ENCODE measurements at regions not wholly inside any gene's neighbourhood (a gene's known extent, or its start where the extent isn't known, plus 50 kb on each side); places are given as distances from the start of the nearest gene placed in this dataset.
A peak's percentile ranks its signal among the peaks of the same experiment; 100 is the strongest.

DNA sequence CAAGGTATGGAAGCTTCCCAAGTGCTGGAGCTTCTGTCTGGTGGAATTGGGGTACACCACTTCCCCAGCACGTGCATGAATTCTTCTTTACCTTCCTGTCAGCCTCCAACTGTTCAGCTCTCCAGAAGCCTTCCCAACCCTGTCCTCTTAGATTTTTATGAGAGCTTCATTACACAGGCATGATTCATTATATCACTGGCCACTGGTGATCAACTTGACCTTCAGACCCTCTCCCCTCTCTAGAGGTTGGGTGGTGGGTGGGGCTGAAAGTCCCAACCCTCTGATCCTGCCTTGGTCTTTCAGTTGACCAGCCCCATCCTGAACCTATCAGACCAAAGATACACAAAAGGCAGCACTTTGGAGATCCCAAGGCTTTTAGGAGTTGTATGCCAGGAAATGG is 795.7 kb upstream of the SOX9 start:
- peaks cover 25% of the 10 kb centered on the region for H3K4me1 ChIP-seq (ENCODE audit: insufficient read depth, low read length)
- H3K27ac ChIP-seq (ENCODE audit: low read length): peak overlapping the region; percentile 22; the same call in 1 of the 2 replicates
- ChIA-PET POLR2A (ENCODE audit: unreplicated experiment) (no interaction called here), CTCF (no interaction called here)
- no peak overlapping the region for H3K4me2 ChIP-seq (ENCODE audit: low read length)
- no peaks in the 10 kb centered on the region for H3F3A ChIP-seq (ENCODE audit: low read length, unreplicated experiment)
- no peak overlapping the region for H3K4me3 ChIP-seq (ENCODE audit: low read length)
- H3K36me3 ChIP-seq (ENCODE audit: low read depth, low read length): no peaks in the 10 kb centered on the region
- H3K9me2 ChIP-seq (replicated peaks; ENCODE audit: low read length): no peaks in the 10 kb centered on the region
- no peaks in the 10 kb centered on the region for H3K27me3 ChIP-seq (ENCODE audit: low read length)
- TF ChIP-seq, protein P1, sequence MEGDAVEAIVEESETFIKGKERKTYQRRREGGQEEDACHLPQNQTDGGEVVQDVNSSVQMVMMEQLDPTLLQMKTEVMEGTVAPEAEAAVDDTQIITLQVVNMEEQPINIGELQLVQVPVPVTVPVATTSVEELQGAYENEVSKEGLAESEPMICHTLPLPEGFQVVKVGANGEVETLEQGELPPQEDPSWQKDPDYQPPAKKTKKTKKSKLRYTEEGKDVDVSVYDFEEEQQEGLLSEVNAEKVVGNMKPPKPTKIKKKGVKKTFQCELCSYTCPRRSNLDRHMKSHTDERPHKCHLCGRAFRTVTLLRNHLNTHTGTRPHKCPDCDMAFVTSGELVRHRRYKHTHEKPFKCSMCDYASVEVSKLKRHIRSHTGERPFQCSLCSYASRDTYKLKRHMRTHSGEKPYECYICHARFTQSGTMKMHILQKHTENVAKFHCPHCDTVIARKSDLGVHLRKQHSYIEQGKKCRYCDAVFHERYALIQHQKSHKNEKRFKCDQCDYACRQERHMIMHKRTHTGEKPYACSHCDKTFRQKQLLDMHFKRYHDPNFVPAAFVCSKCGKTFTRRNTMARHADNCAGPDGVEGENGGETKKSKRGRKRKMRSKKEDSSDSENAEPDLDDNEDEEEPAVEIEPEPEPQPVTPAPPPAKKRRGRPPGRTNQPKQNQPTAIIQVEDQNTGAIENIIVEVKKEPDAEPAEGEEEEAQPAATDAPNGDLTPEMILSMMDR (conservative IDR thresholded peaks at IDR 0.05; ENCODE audit: low read depth, low read length): no peak
- no peak for TF ChIP-seq EZH2 (IDR thresholded peaks at IDR 0.05; ENCODE audit: low read length, unreplicated experiment)
- TF ChIP-seq EZH2phosphoT487 (IDR thresholded peaks at IDR 0.05; ENCODE audit: borderline replicate concordance, low read length): no peak
- no peaks in the 10 kb centered on the region for H3K79me2 ChIP-seq (ENCODE audit: low read length)
- BruUV-seq (replicated peaks): no TSS peak
- DNase-seq (peak; percentile 23), ATAC-seq (peak; percentile 26)
- no peaks in the 10 kb centered on the region for H3K9me3 ChIP-seq (ENCODE audit: low read length)
- intact Hi-C loops (cut with micrococcal nuclease): loop anchor here (5.0 kb wide), 2 partner anchors 97 to 213 kb away; no protein-coding TSS in a partner anchor
- H2AFZ ChIP-seq (ENCODE audit: low read length): no peak overlapping the region
- no peaks in the 10 kb centered on the region for H4K20me1 ChIP-seq (ENCODE audit: low read length)
- H3K9ac ChIP-seq (ENCODE audit: low read length): no peak overlapping the region

- BruUV-seq (replicated peaks): no TSS peak
Measured at GRCh38 chr17:71325886-71326285, 794.9 kb upstream of the SOX9 start.

More at GRCh38 chr17:71325886-71326285, 794.9 kb upstream of the SOX9 start:
- H3K27ac ChIP-seq (ENCODE audit: low read length): peak overlapping the region; percentile 39
- no peaks in the 10 kb centered on the region for H3K36me3 ChIP-seq (ENCODE audit: low read depth, low read length)
- H3K4me1 ChIP-seq (ENCODE audit: insufficient read depth, low read length): peaks cover 25% of the 10 kb centered on the region
- H3K4me3 ChIP-seq (ENCODE audit: low read length): no peak overlapping the region
- H3K9ac ChIP-seq (ENCODE audit: low read length): no peak overlapping the region
- no peaks in the 10 kb centered on the region for H3K27me3 ChIP-seq (ENCODE audit: low read length)
- H3K4me2 ChIP-seq (ENCODE audit: low read length): no peak overlapping the region
- H3K79me2 ChIP-seq (ENCODE audit: low read length): no peaks in the 10 kb centered on the region
- ChIA-PET CTCF (no interaction called here), POLR2A (ENCODE audit: unreplicated experiment) (no interaction called here)
- H3K9me2 ChIP-seq (replicated peaks; ENCODE audit: low read length): no peaks in the 10 kb centered on the region
- H4K20me1 ChIP-seq (ENCODE audit: low read length): no peaks in the 10 kb centered on the region
- peak; percentile 74 for DNase-seq
- no peak for TF ChIP-seq EZH2phosphoT487 (IDR thresholded peaks at IDR 0.05; ENCODE audit: borderline replicate concordance, low read length)
- no peak for TF ChIP-seq EZH2 (IDR thresholded peaks at IDR 0.05; ENCODE audit: low read length, unreplicated experiment)
- TF ChIP-seq, protein P1 (conservative IDR thresholded peaks at IDR 0.05; ENCODE audit: low read depth, low read length): no peak
- intact Hi-C loops (cut with micrococcal nuclease): loop anchor here (2.0 to 5.0 kb wide), 3 partner anchors 96 to 214 kb away; no protein-coding TSS in a partner anchor
- H3F3A ChIP-seq (ENCODE audit: low read length, unreplicated experiment): no peaks in the 10 kb centered on the region
- H2AFZ ChIP-seq (ENCODE audit: low read length): no peak overlapping the region
- no peaks in the 10 kb centered on the region for H3K9me3 ChIP-seq (ENCODE audit: low read length)
- ATAC-seq: peak; percentile 88
